ENCODE measurements at regions not wholly inside any gene's neighbourhood (a gene's known extent, or its start where the extent isn't known, plus 50 kb on each side); places are given as distances from the start of the nearest gene placed in this dataset.

DNA sequence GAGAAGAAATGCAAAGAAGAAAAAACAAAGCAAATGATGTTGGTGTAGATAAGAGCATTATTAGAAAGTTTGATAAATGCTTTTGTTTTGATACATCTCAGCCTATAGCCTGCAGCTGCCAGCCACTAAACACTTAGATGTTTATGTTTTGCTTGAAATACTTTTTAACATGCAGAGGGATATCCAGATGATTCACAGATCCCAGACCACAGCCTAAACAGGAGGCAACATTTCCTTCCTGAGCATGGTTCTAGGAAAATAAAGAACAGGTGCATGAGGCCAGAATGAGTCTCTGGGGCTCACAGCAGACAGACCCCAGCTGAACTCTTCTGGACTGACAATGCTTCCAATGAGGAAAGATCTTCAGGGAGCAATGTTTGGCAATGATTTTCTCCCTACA lies 103.7 kb upstream of the EEA1 start (continued):
- TF ChIP-seq, protein P1, sequence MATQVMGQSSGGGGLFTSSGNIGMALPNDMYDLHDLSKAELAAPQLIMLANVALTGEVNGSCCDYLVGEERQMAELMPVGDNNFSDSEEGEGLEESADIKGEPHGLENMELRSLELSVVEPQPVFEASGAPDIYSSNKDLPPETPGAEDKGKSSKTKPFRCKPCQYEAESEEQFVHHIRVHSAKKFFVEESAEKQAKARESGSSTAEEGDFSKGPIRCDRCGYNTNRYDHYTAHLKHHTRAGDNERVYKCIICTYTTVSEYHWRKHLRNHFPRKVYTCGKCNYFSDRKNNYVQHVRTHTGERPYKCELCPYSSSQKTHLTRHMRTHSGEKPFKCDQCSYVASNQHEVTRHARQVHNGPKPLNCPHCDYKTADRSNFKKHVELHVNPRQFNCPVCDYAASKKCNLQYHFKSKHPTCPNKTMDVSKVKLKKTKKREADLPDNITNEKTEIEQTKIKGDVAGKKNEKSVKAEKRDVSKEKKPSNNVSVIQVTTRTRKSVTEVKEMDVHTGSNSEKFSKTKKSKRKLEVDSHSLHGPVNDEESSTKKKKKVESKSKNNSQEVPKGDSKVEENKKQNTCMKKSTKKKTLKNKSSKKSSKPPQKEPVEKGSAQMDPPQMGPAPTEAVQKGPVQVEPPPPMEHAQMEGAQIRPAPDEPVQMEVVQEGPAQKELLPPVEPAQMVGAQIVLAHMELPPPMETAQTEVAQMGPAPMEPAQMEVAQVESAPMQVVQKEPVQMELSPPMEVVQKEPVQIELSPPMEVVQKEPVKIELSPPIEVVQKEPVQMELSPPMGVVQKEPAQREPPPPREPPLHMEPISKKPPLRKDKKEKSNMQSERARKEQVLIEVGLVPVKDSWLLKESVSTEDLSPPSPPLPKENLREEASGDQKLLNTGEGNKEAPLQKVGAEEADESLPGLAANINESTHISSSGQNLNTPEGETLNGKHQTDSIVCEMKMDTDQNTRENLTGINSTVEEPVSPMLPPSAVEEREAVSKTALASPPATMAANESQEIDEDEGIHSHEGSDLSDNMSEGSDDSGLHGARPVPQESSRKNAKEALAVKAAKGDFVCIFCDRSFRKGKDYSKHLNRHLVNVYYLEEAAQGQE (IDR thresholded peaks at IDR 0.05; ENCODE audit: low read depth) = no peak

DNA sequence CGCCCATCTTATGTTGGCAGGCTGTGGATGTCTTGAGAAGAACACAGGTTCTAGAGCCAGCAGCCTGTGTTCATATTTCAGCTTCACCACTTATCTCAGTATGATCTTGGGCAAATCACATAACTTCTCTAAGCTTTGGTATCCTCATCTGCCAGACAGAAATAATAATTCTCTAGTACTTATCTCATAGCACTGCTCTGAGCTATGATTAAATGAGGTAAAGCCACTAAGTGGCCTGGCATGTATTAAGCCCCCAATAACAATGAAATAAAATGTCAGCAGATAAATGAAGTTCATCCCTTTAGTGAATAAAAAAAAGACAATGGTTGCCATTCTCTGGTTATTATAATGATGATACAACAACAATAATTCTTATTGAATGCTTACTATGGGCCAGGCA lies 104.9 kb upstream of the EEA1 start:
- no peak overlapping the region for H2AFZ ChIP-seq (ENCODE audit: low read depth, low read length, poor library complexity, severe bottlenecking)
- no peaks in the 10 kb centered on the region for H3K4me1 ChIP-seq (ENCODE audit: control insufficient read depth in 1 of 2, insufficient read depth in 2 of 2, low read length in 2 of 2)
- H3K9me2 ChIP-seq (ENCODE audit: insufficient read depth) = no peaks in the 10 kb centered on the region
- H3K4me3 ChIP-seq (replicated peaks in 1 of 2; ENCODE audit: low read depth in 1 of 2, low read length in 2 of 2) = no peak overlapping the region
- ChIA-PET POLR2A (no interaction called here), RAD21 (ENCODE audit: low non-redundant PET in 1 of 2, low total read pairs in 2 of 2, uncharacterized antibody in 2 of 2, unreplicated experiment in 2 of 2) (no interaction called here), CTCF (no interaction called here)
- no TSS peak for BruUV-seq (replicated peaks)
- H3K4me2 ChIP-seq (ENCODE audit: low read length) = no peak overlapping the region
- no peaks in the 10 kb centered on the region for H3K9me3 ChIP-seq (ENCODE audit: control insufficient read depth in 1 of 2, insufficient read depth in 1 of 2, low read depth in 1 of 2, low read length in 2 of 2)
- H4K20me1 ChIP-seq (ENCODE audit: insufficient read depth) = no peaks in the 10 kb centered on the region
- intact Hi-C loops (cut with micrococcal nuclease) = no loop called here
- no peak overlapping the region for H3K9ac ChIP-seq (ENCODE audit: low read length)
- no peaks in the 10 kb centered on the region for H3K79me2 ChIP-seq (ENCODE audit: insufficient read depth, low read length)
- H3K36me3 ChIP-seq (ENCODE audit: control insufficient read depth in 1 of 2, insufficient read depth in 2 of 2, low read length in 2 of 2) = no peaks in the 10 kb centered on the region
- H3K27me3 ChIP-seq (ENCODE audit: insufficient read depth, low read length) = no peaks in the 10 kb centered on the region
- no peak for ATAC-seq
- H3K27ac ChIP-seq (ENCODE audit: low read depth, low read length) = no peak overlapping the region
- no peak for DNase-seq (ENCODE audit: low read depth, low spot score)
- no peak for TF ChIP-seq POLR2A (IDR thresholded peaks at IDR 0.05; ENCODE audit: borderline replicate concordance, extremely low read depth, insufficient read depth, insufficient read length)
- TF ChIP-seq ZNF274 (IDR thresholded peaks at IDR 0.05; ENCODE audit: low read depth, low read length) = no peak
- TF ChIP-seq, protein P2, sequence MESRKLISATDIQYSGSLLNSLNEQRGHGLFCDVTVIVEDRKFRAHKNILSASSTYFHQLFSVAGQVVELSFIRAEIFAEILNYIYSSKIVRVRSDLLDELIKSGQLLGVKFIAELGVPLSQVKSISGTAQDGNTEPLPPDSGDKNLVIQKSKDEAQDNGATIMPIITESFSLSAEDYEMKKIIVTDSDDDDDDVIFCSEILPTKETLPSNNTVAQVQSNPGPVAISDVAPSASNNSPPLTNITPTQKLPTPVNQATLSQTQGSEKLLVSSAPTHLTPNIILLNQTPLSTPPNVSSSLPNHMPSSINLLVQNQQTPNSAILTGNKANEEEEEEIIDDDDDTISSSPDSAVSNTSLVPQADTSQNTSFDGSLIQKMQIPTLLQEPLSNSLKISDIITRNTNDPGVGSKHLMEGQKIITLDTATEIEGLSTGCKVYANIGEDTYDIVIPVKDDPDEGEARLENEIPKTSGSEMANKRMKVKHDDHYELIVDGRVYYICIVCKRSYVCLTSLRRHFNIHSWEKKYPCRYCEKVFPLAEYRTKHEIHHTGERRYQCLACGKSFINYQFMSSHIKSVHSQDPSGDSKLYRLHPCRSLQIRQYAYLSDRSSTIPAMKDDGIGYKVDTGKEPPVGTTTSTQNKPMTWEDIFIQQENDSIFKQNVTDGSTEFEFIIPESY (IDR thresholded peaks at IDR 0.05; ENCODE audit: extremely low read depth, insufficient replicate concordance, low read length) = no peak
- no peak for TF ChIP-seq SIN3A (IDR thresholded peaks at IDR 0.05; ENCODE audit: low read depth)
- TF ChIP-seq EZH2 (IDR thresholded peaks at IDR 0.05) = no peak
- TF ChIP-seq EZH2phosphoT487 (IDR thresholded peaks at IDR 0.05; ENCODE audit: borderline replicate concordance) = no peak
